ENCODE measurements at regions not wholly inside any gene's neighbourhood (a gene's known extent, or its start where the extent isn't known, plus 50 kb on each side); places are given as distances from the start of the nearest gene placed in this dataset.
A peak's percentile ranks its signal among the peaks of the same experiment; 100 is the strongest.

- TF ChIP-seq ZNF462 (CRISPR knock-in tag; IDR thresholded peaks at IDR 0.05) = no peak
- TF ChIP-seq POLR2AphosphoS5 (IDR thresholded peaks at IDR 0.05; ENCODE audit: low read depth) = no peak
- no peak for TF ChIP-seq STAT1 (IDR thresholded peaks at IDR 0.05; ENCODE audit: unreplicated experiment)
- no peak for TF ChIP-seq EZH2phosphoT487 (IDR thresholded peaks at IDR 0.05; ENCODE audit: unreplicated experiment)
- no peak for TF ChIP-seq ZNF331 (CRISPR knock-in tag; IDR thresholded peaks at IDR 0.05; ENCODE audit: low read depth)
Measured at GRCh38 chr1:90591355-90591969, 125.6 kb downstream of the BARHL2 start (continued).

GRCh38 chr1:90580176-90580575 is 136.9 kb downstream of the BARHL2 start:
- Mint-ChIP-seq H3K4me1 (no peaks in the 10 kb centered on the region), H3K4me3 (no peak overlapping the region), H3K9me3 (peaks cover 4% of the 10 kb centered on the region; the same call in 1 of the 3 replicates), H3K27me3 (ENCODE audit: insufficient read depth, low read depth, poor library complexity) (no peaks in the 10 kb centered on the region), H3K27ac (no peak overlapping the region), H3K36me3 (ENCODE audit: low read depth) (no peaks in the 10 kb centered on the region)
- H3K79me2 ChIP-seq (replicated peaks; ENCODE audit: insufficient read depth) = no peaks in the 10 kb centered on the region
- H3K4me1 ChIP-seq (ENCODE audit: insufficient read depth) = no peaks in the 10 kb centered on the region
- no peak overlapping the region for H3K27ac ChIP-seq (ENCODE audit: low read depth)
- no peak overlapping the region for H3K4me3 ChIP-seq
- no peaks in the 10 kb centered on the region for H3F3A ChIP-seq (replicated peaks; ENCODE audit: low read depth)
- DNase-seq (ENCODE audit: low spot score) = no peak
- no peaks in the 10 kb centered on the region for H4K20me1 ChIP-seq (replicated peaks; ENCODE audit: insufficient read depth)
- H2AFZ ChIP-seq = peak overlapping the region; percentile 38; the same call in 1 of the 2 replicates
- ATAC-seq = no peak
- H3K9me2 ChIP-seq (ENCODE audit: insufficient read depth) = no peaks in the 10 kb centered on the region; the same call in 1 of the 2 replicates
- no peaks in the 10 kb centered on the region for H3K27me3 ChIP-seq (ENCODE audit: insufficient read depth)
- H3K36me3 ChIP-seq (ENCODE audit: insufficient read depth) = no peaks in the 10 kb centered on the region
- no peak overlapping the region for H3K4me2 ChIP-seq
- TF ChIP-seq EZH2 (IDR thresholded peaks at IDR 0.05; ENCODE audit: low read depth, unreplicated experiment) (no peak), ZNF331 (CRISPR knock-in tag; IDR thresholded peaks at IDR 0.05; ENCODE audit: low read depth) (no peak), REST (IDR thresholded peaks at IDR 0.05; ENCODE audit: unreplicated experiment) (no peak), JUNB (IDR thresholded peaks at IDR 0.05; ENCODE audit: unreplicated experiment) (no peak), ETS1 (IDR thresholded peaks at IDR 0.05) (no peak), EZH2phosphoT487 (IDR thresholded peaks at IDR 0.05; ENCODE audit: unreplicated experiment) (no peak), STAT1 (IDR thresholded peaks at IDR 0.05; ENCODE audit: unreplicated experiment) (no peak), CTCF (conservative IDR thresholded peaks at IDR 0.05; ENCODE audit: low read depth in 2 of 2) (no peak), POLR2AphosphoS5 (IDR thresholded peaks at IDR 0.05; ENCODE audit: low read depth) (no peak)

Data from GM23338 (cell line).